ENCODE measurements at regions not wholly inside any gene's neighbourhood (a gene's known extent, or its start where the extent isn't known, plus 50 kb on each side); places are given as distances from the start of the nearest gene placed in this dataset.

GRCh38 chr7:67455508-67455907 lies 458.9 kb downstream of the TYW1 start:
- no peak overlapping the region for H2BK120ac ChIP-seq (ENCODE audit: low read depth, low read length)
- no peak overlapping the region for H3K14ac ChIP-seq (replicated peaks; ENCODE audit: low read depth, low read length)
- ChIA-PET CTCF (no interaction called here), POLR2A (ENCODE audit: unreplicated experiment) (no interaction called here)
- no peak overlapping the region for H3K18ac ChIP-seq (ENCODE audit: low read depth, low read length)
- H4K20me1 ChIP-seq (ENCODE audit: insufficient read depth, low read length), result no peaks in the 10 kb centered on the region
- H4K8ac ChIP-seq (ENCODE audit: low read depth in 2 of 2, low read length in 2 of 2), result no peak overlapping the region
- no peak overlapping the region for H3K4me3 ChIP-seq (ENCODE audit: insufficient read depth, low read depth, low read length)
- H3K27me3 ChIP-seq (ENCODE audit: control insufficient read depth, insufficient read depth, low read length), result no peaks in the 10 kb centered on the region
- no peak overlapping the region for H4K91ac ChIP-seq (ENCODE audit: insufficient read depth, low read depth, low read length)
- no peak overlapping the region for H2AK5ac ChIP-seq (ENCODE audit: low read depth, low read length)
- no peak overlapping the region for H2BK15ac ChIP-seq (ENCODE audit: low read depth, low read length)
- H3K36me3 ChIP-seq (ENCODE audit: control insufficient read depth, insufficient read depth, low read length), result no peaks in the 10 kb centered on the region
- intact Hi-C loops (cut with micrococcal nuclease), result no loop called here
- H3K4ac ChIP-seq (ENCODE audit: low read depth, low read length), result no peak overlapping the region
- H3K27ac ChIP-seq (ENCODE audit: insufficient read depth, low read length), result no peak overlapping the region
- no CpG with 5 or more reads among the region's 1 CpG for whole genome bisulfite sequencing, 2 experiments (ENCODE audit: extremely low coverage in 2 of 2, insufficient read length in 1 of 2)
- H3K9ac ChIP-seq (ENCODE audit: low read depth, low read length), result no peak overlapping the region
- no peaks in the 10 kb centered on the region for H3K4me1 ChIP-seq (ENCODE audit: control insufficient read depth, insufficient read depth, low read length)
- H3K56ac ChIP-seq (ENCODE audit: extremely low read depth, insufficient read depth, low read length), result no peak overlapping the region
- H3K79me1 ChIP-seq (ENCODE audit: low read depth in 1 of 2, low read length in 2 of 2), result no peaks in the 10 kb centered on the region
- DNase-seq (no peak), ATAC-seq (ENCODE audit: low read depth) (no peak)
- no peak overlapping the region for H2AFZ ChIP-seq (replicated peaks; ENCODE audit: low read length, poor library complexity)
- H3K9me1 ChIP-seq (ENCODE audit: insufficient read depth, low read length), result no peaks in the 10 kb centered on the region
- H3K23ac ChIP-seq (ENCODE audit: low read depth, low read length), result no peak overlapping the region
- no peak for TF ChIP-seq CHD1 (IDR thresholded peaks at IDR 0.05; ENCODE audit: low read depth, low read length)
- TF ChIP-seq CTCF (conservative IDR thresholded peaks at IDR 0.05; ENCODE audit: low read depth, low read length), result no peak
- TF ChIP-seq NFE2L2 (IDR thresholded peaks at IDR 0.05; ENCODE audit: low read depth, low read length), result no peak
- no peak for TF ChIP-seq USF2 (IDR thresholded peaks at IDR 0.05; ENCODE audit: low read depth, low read length)
- TF ChIP-seq MXI1 (IDR thresholded peaks at IDR 0.05; ENCODE audit: borderline replicate concordance, low read depth, low read length), result no peak
- no peak for TF ChIP-seq MAFK (IDR thresholded peaks at IDR 0.05; ENCODE audit: low read depth, low read length)
- no peak for TF ChIP-seq SMC3 (IDR thresholded peaks at IDR 0.05; ENCODE audit: low read depth, low read length)
- TF ChIP-seq POLR2A (IDR thresholded peaks at IDR 0.05; ENCODE audit: low read depth, low read length), result no peak
- TF ChIP-seq RAD21 (IDR thresholded peaks at IDR 0.05; ENCODE audit: low read length), result no peak
- no peak for TF ChIP-seq BHLHE40 (IDR thresholded peaks at IDR 0.05; ENCODE audit: low read depth, low read length)
- no peak for TF ChIP-seq MAZ (IDR thresholded peaks at IDR 0.05; ENCODE audit: borderline replicate concordance, low read depth, low read length)
- no peak for TF ChIP-seq ELK1 (IDR thresholded peaks at IDR 0.05; ENCODE audit: borderline replicate concordance, low read depth, low read length)
- TF ChIP-seq CEBPB (IDR thresholded peaks at IDR 0.05; ENCODE audit: low read depth, low read length), result no peak
- no peak for TF ChIP-seq RFX5 (IDR thresholded peaks at IDR 0.05; ENCODE audit: low read depth, low read length)
- TF ChIP-seq RCOR1 (IDR thresholded peaks at IDR 0.05; ENCODE audit: insufficient replicate concordance, low read length), result no peak
- no peak for TF ChIP-seq FOS (IDR thresholded peaks at IDR 0.05; ENCODE audit: low read depth, low read length)
- H2AK9ac ChIP-seq (replicated peaks; ENCODE audit: low read depth, low read length, poor library complexity), result no peak overlapping the region
- in situ Hi-C loops (cut with MboI; ENCODE audit: low sequenced_read_pairs), result no loop called here
- no peak overlapping the region for H4K5ac ChIP-seq (ENCODE audit: low read depth, low read length)
- H2BK20ac ChIP-seq (ENCODE audit: low read depth, low read length), result no peak overlapping the region
- H3K9me3 ChIP-seq (ENCODE audit: control insufficient read depth, insufficient read depth, low read length), result peaks cover 1% of the 10 kb centered on the region; the same call in 1 of the 2 replicates
- no TSS peak for BruUV-seq (replicated peaks)
- H3K4me2 ChIP-seq (ENCODE audit: low read depth, low read length), result no peak overlapping the region
- H2BK5ac ChIP-seq (ENCODE audit: low read depth, low read length, poor library complexity, severe bottlenecking), result no peak overlapping the region
- dilution Hi-C loops (cut with HindIII; ENCODE audit: low sequenced_read_pairs, unreplicated experiment), result no loop called here

All from IMR-90 (cell line).